Body of pancreas (tissue), 4 donors: ENCODE measurements at regions not wholly inside any gene's neighbourhood (a gene's known extent, or its start where the extent isn't known, plus 50 kb on each side); places are given as distances from the start of the nearest gene placed in this dataset.

Experiments used
- CTCF ChIP-seq, 7 experiments: fragments of 450-650 bp in 4 of 7; fragments of 200-600 bp in 3 of 7; sonication (generic) in 3 of 7; IDR thresholded peaks; one replicate each; pipeline ENCODE4 v1.5.1; 2016 to 2019; ENCODE audit warnings: antibody characterized with exemption in 7 of 7
- POLR2A ChIP-seq, 3 donors: fragments of 450-650 bp; IDR thresholded peaks; one replicate each; pipeline ENCODE4 v1.6.1; 2016; ENCODE audit warnings: antibody characterized with exemption in 3 of 3, mild to moderate bottlenecking in 2 of 3

DNA sequence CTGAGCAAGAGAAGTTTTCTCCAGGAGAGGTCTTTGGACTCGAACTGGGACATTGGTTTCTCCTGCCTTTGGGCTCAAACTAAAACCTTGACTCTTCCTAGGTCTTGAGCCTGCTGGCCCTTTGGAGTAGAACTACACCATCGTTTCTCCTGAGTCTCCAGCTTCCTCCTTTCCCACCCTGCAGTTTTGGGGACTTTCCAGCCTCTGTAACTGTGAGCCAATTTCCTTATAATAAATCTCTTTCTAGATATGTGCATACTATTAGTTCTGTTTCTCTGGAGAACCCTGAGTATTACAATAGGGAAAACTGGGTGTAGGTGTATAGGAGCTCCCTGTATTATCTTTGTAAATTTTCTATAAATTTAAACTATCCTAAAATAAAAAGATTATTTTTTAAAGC, 219.8 kb upstream of the AGAP1 start:
- no peak for TF ChIP-seq CTCF (IDR thresholded peaks at IDR 0.05)
- TF ChIP-seq POLR2A (IDR thresholded peaks at IDR 0.05) = no peak
